MCF 10A (cell line): ENCODE measurements at regions not wholly inside any gene's neighbourhood (a gene's known extent, or its start where the extent isn't known, plus 50 kb on each side); places are given as distances from the start of the nearest gene placed in this dataset.
A peak's percentile ranks its signal among the peaks of the same experiment; 100 is the strongest.

Experiments
- BruUV-seq: library from RNA; stranded (reverse); fragments of 400-500 nt; replicated peaks from 2 replicates; lab custom pipeline; 2021; lab: Mats Ljungman, UMichigan
- CTCF ChIA-PET: fragments of 300-600 bp; sonication (Branson Sonifier 250); formaldehyde crosslinking; extraction: SDS; loops from one replicate; lab custom pipeline; 2021; ENCODE audit warnings: antibody characterized with exemption, inconsistent platforms; lab: Yijun Ruan, JAX
- POLR2A ChIA-PET: fragments of 300-600, 350-650 bp; sonication (Branson Sonifier 250); formaldehyde crosslinking; extraction: SDS; loops from one replicate; lab custom pipeline; 2020; ENCODE audit warnings: antibody characterized with exemption, inconsistent platforms; lab: Yijun Ruan, JAX
- DNase-seq: peaks from one replicate; pipeline ENCODE4 v3.0.0-alpha.2; 2018; ENCODE audit not compliant: unreplicated experiment
- H3K27ac Mint-ChIP-seq: one replicate; pipeline ENCODE4 v1.8.0; 2022; ENCODE audit warnings: mild to moderate bottlenecking, low read depth, mixed read lengths; ENCODE audit not compliant: unreplicated experiment
- H3K27me3 Mint-ChIP-seq: one replicate; pipeline ENCODE4 v1.8.0; 2022; ENCODE audit warnings: mixed read lengths; ENCODE audit not compliant: insufficient read depth, unreplicated experiment
- H3K36me3 Mint-ChIP-seq: one replicate; pipeline ENCODE4 v1.8.0; 2022; ENCODE audit warnings: mild to moderate bottlenecking, moderate library complexity, mixed read lengths; ENCODE audit not compliant: insufficient read depth, unreplicated experiment
- H3K4me1 Mint-ChIP-seq: one replicate; pipeline ENCODE4 v1.8.0; 2022; ENCODE audit warnings: mixed read lengths; ENCODE audit not compliant: insufficient read depth, unreplicated experiment
- H3K4me3 Mint-ChIP-seq: one replicate; pipeline ENCODE4 v1.8.0; 2022; ENCODE audit warnings: mild to moderate bottlenecking, moderate library complexity, mixed read lengths; ENCODE audit not compliant: unreplicated experiment
- H3K9me3 Mint-ChIP-seq: one replicate; pipeline ENCODE4 v1.8.0; 2022; ENCODE audit warnings: mixed read lengths; ENCODE audit not compliant: unreplicated experiment
- CTCF ChIP-seq: fragments of 200-600 bp; IDR thresholded peaks from one replicate; pipeline ENCODE4 v1.8.0; 2022; ENCODE audit warnings: antibody characterized with exemption, mild to moderate bottlenecking; ENCODE audit not compliant: unreplicated experiment
- intact Hi-C: fragments of 100-400 bp; cut with micrococcal nuclease; formaldehyde crosslinking; loops from 2 replicates; pipeline ENCODE4 v1.14.1; 2022

GRCh38 chr13:80224468-80224867, 116.5 kb downstream of the SPRY2 start:
- BruUV-seq, result no TSS peak
- intact Hi-C loops, result no loop called here
- no peak overlapping the region for H3K4me3 Mint-ChIP-seq
- H3K27me3 Mint-ChIP-seq, result no peaks in the 10 kb centered on the region
- ChIA-PET POLR2A (no interaction called here), CTCF (no interaction called here)
- H3K27ac Mint-ChIP-seq, result no peak overlapping the region
- peaks cover 8% of the 10 kb centered on the region for H3K9me3 Mint-ChIP-seq
- no peaks in the 10 kb centered on the region for H3K36me3 Mint-ChIP-seq
- H3K4me1 Mint-ChIP-seq, result no peaks in the 10 kb centered on the region
- TF ChIP-seq CTCF, result no peak
- DNase-seq, result peak; percentile 22

- intact Hi-C loops, result no loop called here
- CTCF ChIA-PET, result interaction anchor here (0.5 to 0.7 kb wide), 3 partner anchors 88 to 539 kb away, joined by 3 to 5 read pairs (median 3); no protein-coding TSS in a partner anchor
- Mint-ChIP-seq H3K4me3 (no peak overlapping the region), H3K27me3 (no peaks in the 10 kb centered on the region), H3K36me3 (no peaks in the 10 kb centered on the region), H3K9me3 (peaks cover 3% of the 10 kb centered on the region), H3K27ac (no peak overlapping the region), H3K4me1 (no peaks in the 10 kb centered on the region)
- no peak for TF ChIP-seq CTCF
- POLR2A ChIA-PET, result no interaction called here
- no peak for DNase-seq
- BruUV-seq, result no TSS peak
Observed at GRCh38 chr13:80217614-80218456, 123.1 kb downstream of the SPRY2 start.

GRCh38 chr13:80215368-80215767, 125.6 kb downstream of the SPRY2 start:
- TF ChIP-seq CTCF, result no peak
- POLR2A ChIA-PET, result no interaction called here
- H3K4me3 Mint-ChIP-seq, result no peak overlapping the region
- no peak overlapping the region for H3K27ac Mint-ChIP-seq
- no peaks in the 10 kb centered on the region for H3K36me3 Mint-ChIP-seq
- BruUV-seq, result no TSS peak
- intact Hi-C loops, result no loop called here
- H3K4me1 Mint-ChIP-seq, result no peaks in the 10 kb centered on the region
- H3K27me3 Mint-ChIP-seq, result no peaks in the 10 kb centered on the region
- H3K9me3 Mint-ChIP-seq, result no peaks in the 10 kb centered on the region
- no peak for DNase-seq
- CTCF ChIA-PET, result interaction anchor here (0.5 kb wide), 1 partner anchor 466 kb away, joined by 3 read pairs; no protein-coding TSS in a partner anchor

GRCh38 chr13:80214521-80214991, 126.4 kb downstream of the SPRY2 start:
- ChIA-PET POLR2A (no interaction called here), CTCF (interaction anchor here (0.5 kb wide), 1 partner anchor 465 kb away, joined by 3 read pairs; no protein-coding TSS in a partner anchor)
- Mint-ChIP-seq H3K4me3 (no peak overlapping the region), H3K27ac (no peak overlapping the region), H3K9me3 (no peaks in the 10 kb centered on the region), H3K4me1 (no peaks in the 10 kb centered on the region), H3K27me3 (no peaks in the 10 kb centered on the region), H3K36me3 (no peaks in the 10 kb centered on the region)
- intact Hi-C loops, result no loop called here
- DNase-seq, result no peak
- TF ChIP-seq CTCF, result no peak
- no TSS peak for BruUV-seq
